Adrenal gland (tissue), 9 donors: ENCODE measurements at regions not wholly inside any gene's neighbourhood (a gene's known extent, or its start where the extent isn't known, plus 50 kb on each side); places are given as distances from the start of the nearest gene placed in this dataset.
A peak's percentile ranks its signal among the peaks of the same experiment; 100 is the strongest.

Experiments used
- DNase-seq, 7 donors: peaks; one replicate each; pipeline ENCODE4 v3.0.0-alpha.2; 2019 to 2020
- H3K27ac ChIP-seq, 5 donors: fragments of 200-600 bp; sonication (generic) in 4 of 5; 1 replicate in 3 of 5; 2 replicates in 2 of 5; pipeline versions ENCODE4 v1.5.1 to v1.8.0; 2016 to 2020; ENCODE audit warnings: mild to moderate bottlenecking in 1 of 5
- H3K27me3 ChIP-seq: fragments of 200-600 bp; 2 replicates; pipeline ENCODE4 v1.8.0; 2021
- H3K36me3 ChIP-seq, 2 donors: fragments of 200-600 bp; replicated peaks in 1 of 2; 1 replicate in 1 of 2; 2 replicates in 1 of 2; pipeline versions ENCODE4 v1.5.1 to v1.8.0; 2018 to 2022
- H3K4me1 ChIP-seq, 2 donors: fragments of 200-600 bp; replicated peaks in 1 of 2; 1 replicate in 1 of 2; 2 replicates in 1 of 2; pipeline versions ENCODE4 v1.5.1 to v1.8.0; 2018 to 2021
- H3K4me3 ChIP-seq, 4 donors: fragments of 200-600 bp; sonication (generic) in 3 of 4; one replicate each; pipeline ENCODE4 v1.5.1; 2016 to 2018
- H3K9me3 ChIP-seq, 3 donors: fragments of 200-600 bp; sonication (generic) in 1 of 3; replicated peaks in 1 of 3; 1 replicate in 2 of 3; 2 replicates in 1 of 3; pipeline versions ENCODE4 v1.5.1 to v1.8.0; 2016 to 2021
- CTCF ChIP-seq, 6 experiments: fragments of 450-650 bp in 4 of 6; fragments of 200-600 bp in 2 of 6; sonication (generic) in 1 of 6; IDR thresholded peaks; 1 replicate in 5 of 6; 2 replicates in 1 of 6; pipeline versions ENCODE4 v1.5.1 to v1.8.0; 2016 to 2021; ENCODE audit warnings: antibody characterized with exemption in 6 of 6, mild to moderate bottlenecking in 2 of 6, moderate library complexity in 1 of 6
- POLR2A ChIP-seq, 2 donors: fragments of 450-650 bp; IDR thresholded peaks; one replicate each; pipeline ENCODE4 v1.6.1; 2017; ENCODE audit warnings: antibody characterized with exemption in 2 of 2, mild to moderate bottlenecking in 2 of 2, moderate library complexity in 1 of 2
- WGBS, 4 donors: extraction: QIAGEN DNeasy Blood & Tissue Kit in 2 of 4; methylation state at CpG; one replicate each; pipeline versions ENCODE4 v1.1.5 to v1.1.7; 2013 to 2017; 5-methylcytosine and 5-hydroxymethylcytosine counted together
- intact Hi-C, 2 donors: fragments of 100-400 bp; cut with DNase I; formaldehyde crosslinking; loops; one replicate each; pipeline versions ENCODE4 v1.14.1 to v1.15.0; 2022 to 2023
- donor health status: healthy with polysubstance abuse.
- donor health status: Bipolar disorder and iron deficiency.
- donor health status: DM: yes; HTN: yes; CAD: no.
- donor health status: DM: no; HTN: no; CAD: no.
- donor health status: DM: no; HTN: no; CAD: no.

- no peaks in the 10 kb centered on the region for H3K27me3 ChIP-seq
- intact Hi-C loops, result no loop called here
- H3K27ac ChIP-seq, result no peak overlapping the region
- no peak overlapping the region for H3K4me3 ChIP-seq
- no peak for DNase-seq
- 42 to 55% (median 50%) methylated on average over 2 of the region's 2 CpGs for WGBS, 4 donors
- H3K4me1 ChIP-seq, result peaks cover 0 to 20% of the 10 kb centered on the region in 2 donors
- no peaks in the 10 kb centered on the region for H3K9me3 ChIP-seq
- H3K36me3 ChIP-seq, result no peaks in the 10 kb centered on the region
- no peak for TF ChIP-seq POLR2A (IDR thresholded peaks at IDR 0.05)
- TF ChIP-seq CTCF (IDR thresholded peaks at IDR 0.05), result no peak
These were observed 753.3 kb downstream of the LTN1 start for GRCh38 chr21:28239340-28239739.

GRCh38 chr21:28237661-28238060, 755.0 kb downstream of the LTN1 start:
- Histone ChIP-seq H3K4me3 (no peak overlapping the region), H3K9me3 (no peaks in the 10 kb centered on the region), H3K27me3 (no peaks in the 10 kb centered on the region), H3K27ac (no peak overlapping the region), H3K36me3 (no peaks in the 10 kb centered on the region), H3K4me1 (peaks cover 0 to 20% of the 10 kb centered on the region in 2 donors)
- no peak for TF ChIP-seq CTCF (IDR thresholded peaks at IDR 0.05)
- TF ChIP-seq POLR2A (IDR thresholded peaks at IDR 0.05), result no peak
- intact Hi-C loops, result no loop called here
- DNase-seq, result no peak
- WGBS, 4 donors, result 63 to 87% (median 69%) methylated on average over 2 of the region's 2 CpGs

DNA sequence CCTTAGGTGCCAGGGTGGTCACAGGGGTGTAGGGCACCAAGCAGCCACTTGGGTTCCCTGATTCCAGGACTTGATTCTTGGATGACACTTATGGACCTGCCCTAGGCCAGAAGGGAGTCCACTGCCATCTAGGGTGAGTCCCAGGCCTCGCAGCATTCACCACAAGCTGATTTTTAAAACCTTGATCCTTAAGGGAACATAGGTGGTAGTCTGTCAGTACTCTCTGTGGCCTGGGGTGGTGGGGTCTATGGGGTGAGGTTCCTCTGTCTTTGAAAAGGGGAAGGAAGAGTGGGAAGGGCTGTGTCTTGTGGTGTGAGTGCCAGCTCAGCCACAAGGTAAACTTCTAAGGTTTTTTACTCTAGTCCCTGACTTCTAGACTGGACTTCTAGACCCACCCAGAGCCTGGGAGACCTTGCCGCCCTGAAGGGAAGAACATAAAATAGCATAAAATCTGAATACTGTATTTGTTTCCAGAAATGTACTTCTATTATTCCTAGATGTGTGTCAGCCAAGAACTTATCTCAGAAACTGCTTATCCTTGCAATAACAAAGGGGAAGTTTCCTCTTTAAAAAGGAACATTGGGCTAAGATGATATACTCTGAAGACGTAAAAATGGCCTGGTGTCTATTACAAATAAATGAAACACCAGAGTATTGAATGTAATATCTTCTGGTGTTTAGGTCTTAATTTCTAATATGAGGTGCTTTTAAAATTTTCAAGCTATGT, 757.3 kb downstream of the LTN1 start:
- H3K9me3 ChIP-seq, result no peaks in the 10 kb centered on the region
- TF ChIP-seq POLR2A (IDR thresholded peaks at IDR 0.05) (no peak), CTCF (IDR thresholded peaks at IDR 0.05) (peak in 2 of 6 experiments; percentile 3 to 16)
- peak overlapping the region in 2 of 5 donors; percentile 28 to 37 for H3K27ac ChIP-seq
- 35 to 63% (median 51%) methylated on average over 3 of the region's 3 CpGs for WGBS, 4 donors
- H3K27me3 ChIP-seq, result no peaks in the 10 kb centered on the region
- intact Hi-C loops, result no loop called here
- DNase-seq, result peak in 3 of 7 donors; percentile 9 to 34 (median 31)
- no peak overlapping the region for H3K4me3 ChIP-seq
- H3K4me1 ChIP-seq, result peaks cover 0 to 20% of the 10 kb centered on the region in 2 donors
- H3K36me3 ChIP-seq, result no peaks in the 10 kb centered on the region

- WGBS, 4 donors, result 68 to 91% (median 83%) methylated on average over 3 to 5 of the region's 5 CpGs
- TF ChIP-seq POLR2A (IDR thresholded peaks at IDR 0.05) (no peak), CTCF (IDR thresholded peaks at IDR 0.05) (no peak)
- H3K9me3 ChIP-seq, result no peaks in the 10 kb centered on the region
These were observed 758.4 kb downstream of the LTN1 start for GRCh38 chr21:28234326-28234725.

More at GRCh38 chr21:28234326-28234725, 758.4 kb downstream of the LTN1 start:
- no peak for DNase-seq
- H3K27ac ChIP-seq, result no peak overlapping the region
- peaks cover 0 to 15% of the 10 kb centered on the region in 2 donors for H3K4me1 ChIP-seq
- H3K36me3 ChIP-seq, result no peaks in the 10 kb centered on the region
- intact Hi-C loops, result no loop called here
- no peak overlapping the region for H3K4me3 ChIP-seq
- H3K27me3 ChIP-seq, result no peaks in the 10 kb centered on the region
